Upper lobe of left lung (tissue), 4 donors: ENCODE measurements at regions not wholly inside any gene's neighbourhood (a gene's known extent, or its start where the extent isn't known, plus 50 kb on each side); places are given as distances from the start of the nearest gene placed in this dataset.

Experiments
- CTCF ChIP-seq, 6 experiments: fragments of 450-650 bp in 4 of 6; fragments of 200-600 bp in 2 of 6; sonication (generic) in 2 of 6; IDR thresholded peaks; one replicate each; pipeline ENCODE4 v1.5.1; 2016 to 2019; ENCODE audit warnings: antibody characterized with exemption in 6 of 6
- EP300 ChIP-seq, 4 donors: sonication (generic); formaldehyde crosslinking; IDR thresholded peaks; one replicate each; pipeline ENCODE4 v1.5.1; 2017; ENCODE audit warnings: antibody characterized with exemption in 4 of 4, control low read depth in 2 of 4

GRCh38 chr5:81802020-81802419, 51.1 kb upstream of the SSBP2 start:
- TF ChIP-seq EP300 (IDR thresholded peaks at IDR 0.05) (no peak), CTCF (IDR thresholded peaks at IDR 0.05) (no peak)
